ENCODE measurements at regions not wholly inside any gene's neighbourhood (a gene's known extent, or its start where the extent isn't known, plus 50 kb on each side); places are given as distances from the start of the nearest gene placed in this dataset.

DNA sequence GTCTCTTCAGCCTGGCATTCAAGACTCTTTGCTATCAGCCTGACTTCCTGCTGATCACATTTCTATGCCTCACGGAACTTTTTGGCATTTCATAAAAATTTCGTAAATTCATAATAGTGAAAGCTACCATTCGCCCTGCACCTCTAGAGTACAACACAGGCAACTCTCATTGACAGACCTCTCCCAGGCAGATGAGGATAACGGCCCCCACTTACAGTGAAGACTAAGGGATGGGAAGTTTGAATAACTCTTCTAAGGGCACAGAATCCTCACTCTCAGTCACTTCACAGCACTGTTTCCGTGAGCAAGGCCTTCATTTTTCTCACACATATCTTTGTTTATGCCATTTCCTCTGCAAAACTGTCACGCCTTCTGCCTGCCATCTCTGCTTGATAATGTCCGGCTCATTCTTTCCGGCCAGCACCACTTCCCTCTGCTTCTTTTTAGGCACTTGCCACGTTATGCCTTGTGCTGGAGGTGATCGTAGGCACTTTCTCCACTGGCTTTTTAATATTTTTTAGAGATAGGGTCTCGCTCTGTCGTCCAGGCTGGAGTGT, 224.1 kb upstream of the HES1 start:
- H3K4me2 ChIP-seq, result peak overlapping the region; percentile 37; the same call in 1 of the 2 replicates
- H3F3A ChIP-seq (replicated peaks; ENCODE audit: low read depth), result no peaks in the 10 kb centered on the region
- Mint-ChIP-seq H3K27me3 (ENCODE audit: insufficient read depth, low read depth, poor library complexity) (peaks cover 7% of the 10 kb centered on the region), H3K9me3 (peaks cover 10% of the 10 kb centered on the region), H3K27ac (no peak overlapping the region), H3K4me3 (no peak overlapping the region), H3K36me3 (ENCODE audit: low read depth) (peaks cover 5% of the 10 kb centered on the region; the same call in 1 of the 3 replicates), H3K4me1 (peaks cover 14% of the 10 kb centered on the region)
- no peaks in the 10 kb centered on the region for H3K27me3 ChIP-seq (ENCODE audit: insufficient read depth)
- no peaks in the 10 kb centered on the region for H3K79me2 ChIP-seq (replicated peaks; ENCODE audit: insufficient read depth)
- peak overlapping the region; percentile 70; the same call in 1 of the 2 replicates for H2AFZ ChIP-seq
- H3K4me1 ChIP-seq (ENCODE audit: insufficient read depth), result peaks cover 14% of the 10 kb centered on the region
- DNase-seq (ENCODE audit: low spot score) (no peak), ATAC-seq (peak; percentile 25; the same call in 2 of the 3 replicates)
- H3K27ac ChIP-seq (ENCODE audit: low read depth), result no peak overlapping the region
- H3K36me3 ChIP-seq (ENCODE audit: insufficient read depth), result no peaks in the 10 kb centered on the region
- no peaks in the 10 kb centered on the region for H4K20me1 ChIP-seq (replicated peaks; ENCODE audit: insufficient read depth)
- TF ChIP-seq STAT1 (IDR thresholded peaks at IDR 0.05; ENCODE audit: unreplicated experiment) (no peak), NANOG (IDR thresholded peaks at IDR 0.05; ENCODE audit: borderline replicate concordance) (no peak), ZNF114 (CRISPR knock-in tag; IDR thresholded peaks at IDR 0.05) (no peak), JUNB (IDR thresholded peaks at IDR 0.05; ENCODE audit: unreplicated experiment) (no peak), EZH2phosphoT487 (IDR thresholded peaks at IDR 0.05; ENCODE audit: unreplicated experiment) (no peak)
- TF ChIP-seq, protein P1, sequence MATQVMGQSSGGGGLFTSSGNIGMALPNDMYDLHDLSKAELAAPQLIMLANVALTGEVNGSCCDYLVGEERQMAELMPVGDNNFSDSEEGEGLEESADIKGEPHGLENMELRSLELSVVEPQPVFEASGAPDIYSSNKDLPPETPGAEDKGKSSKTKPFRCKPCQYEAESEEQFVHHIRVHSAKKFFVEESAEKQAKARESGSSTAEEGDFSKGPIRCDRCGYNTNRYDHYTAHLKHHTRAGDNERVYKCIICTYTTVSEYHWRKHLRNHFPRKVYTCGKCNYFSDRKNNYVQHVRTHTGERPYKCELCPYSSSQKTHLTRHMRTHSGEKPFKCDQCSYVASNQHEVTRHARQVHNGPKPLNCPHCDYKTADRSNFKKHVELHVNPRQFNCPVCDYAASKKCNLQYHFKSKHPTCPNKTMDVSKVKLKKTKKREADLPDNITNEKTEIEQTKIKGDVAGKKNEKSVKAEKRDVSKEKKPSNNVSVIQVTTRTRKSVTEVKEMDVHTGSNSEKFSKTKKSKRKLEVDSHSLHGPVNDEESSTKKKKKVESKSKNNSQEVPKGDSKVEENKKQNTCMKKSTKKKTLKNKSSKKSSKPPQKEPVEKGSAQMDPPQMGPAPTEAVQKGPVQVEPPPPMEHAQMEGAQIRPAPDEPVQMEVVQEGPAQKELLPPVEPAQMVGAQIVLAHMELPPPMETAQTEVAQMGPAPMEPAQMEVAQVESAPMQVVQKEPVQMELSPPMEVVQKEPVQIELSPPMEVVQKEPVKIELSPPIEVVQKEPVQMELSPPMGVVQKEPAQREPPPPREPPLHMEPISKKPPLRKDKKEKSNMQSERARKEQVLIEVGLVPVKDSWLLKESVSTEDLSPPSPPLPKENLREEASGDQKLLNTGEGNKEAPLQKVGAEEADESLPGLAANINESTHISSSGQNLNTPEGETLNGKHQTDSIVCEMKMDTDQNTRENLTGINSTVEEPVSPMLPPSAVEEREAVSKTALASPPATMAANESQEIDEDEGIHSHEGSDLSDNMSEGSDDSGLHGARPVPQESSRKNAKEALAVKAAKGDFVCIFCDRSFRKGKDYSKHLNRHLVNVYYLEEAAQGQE (IDR thresholded peaks at IDR 0.05; ENCODE audit: unreplicated experiment), result no peak
- TF ChIP-seq, protein P2, sequence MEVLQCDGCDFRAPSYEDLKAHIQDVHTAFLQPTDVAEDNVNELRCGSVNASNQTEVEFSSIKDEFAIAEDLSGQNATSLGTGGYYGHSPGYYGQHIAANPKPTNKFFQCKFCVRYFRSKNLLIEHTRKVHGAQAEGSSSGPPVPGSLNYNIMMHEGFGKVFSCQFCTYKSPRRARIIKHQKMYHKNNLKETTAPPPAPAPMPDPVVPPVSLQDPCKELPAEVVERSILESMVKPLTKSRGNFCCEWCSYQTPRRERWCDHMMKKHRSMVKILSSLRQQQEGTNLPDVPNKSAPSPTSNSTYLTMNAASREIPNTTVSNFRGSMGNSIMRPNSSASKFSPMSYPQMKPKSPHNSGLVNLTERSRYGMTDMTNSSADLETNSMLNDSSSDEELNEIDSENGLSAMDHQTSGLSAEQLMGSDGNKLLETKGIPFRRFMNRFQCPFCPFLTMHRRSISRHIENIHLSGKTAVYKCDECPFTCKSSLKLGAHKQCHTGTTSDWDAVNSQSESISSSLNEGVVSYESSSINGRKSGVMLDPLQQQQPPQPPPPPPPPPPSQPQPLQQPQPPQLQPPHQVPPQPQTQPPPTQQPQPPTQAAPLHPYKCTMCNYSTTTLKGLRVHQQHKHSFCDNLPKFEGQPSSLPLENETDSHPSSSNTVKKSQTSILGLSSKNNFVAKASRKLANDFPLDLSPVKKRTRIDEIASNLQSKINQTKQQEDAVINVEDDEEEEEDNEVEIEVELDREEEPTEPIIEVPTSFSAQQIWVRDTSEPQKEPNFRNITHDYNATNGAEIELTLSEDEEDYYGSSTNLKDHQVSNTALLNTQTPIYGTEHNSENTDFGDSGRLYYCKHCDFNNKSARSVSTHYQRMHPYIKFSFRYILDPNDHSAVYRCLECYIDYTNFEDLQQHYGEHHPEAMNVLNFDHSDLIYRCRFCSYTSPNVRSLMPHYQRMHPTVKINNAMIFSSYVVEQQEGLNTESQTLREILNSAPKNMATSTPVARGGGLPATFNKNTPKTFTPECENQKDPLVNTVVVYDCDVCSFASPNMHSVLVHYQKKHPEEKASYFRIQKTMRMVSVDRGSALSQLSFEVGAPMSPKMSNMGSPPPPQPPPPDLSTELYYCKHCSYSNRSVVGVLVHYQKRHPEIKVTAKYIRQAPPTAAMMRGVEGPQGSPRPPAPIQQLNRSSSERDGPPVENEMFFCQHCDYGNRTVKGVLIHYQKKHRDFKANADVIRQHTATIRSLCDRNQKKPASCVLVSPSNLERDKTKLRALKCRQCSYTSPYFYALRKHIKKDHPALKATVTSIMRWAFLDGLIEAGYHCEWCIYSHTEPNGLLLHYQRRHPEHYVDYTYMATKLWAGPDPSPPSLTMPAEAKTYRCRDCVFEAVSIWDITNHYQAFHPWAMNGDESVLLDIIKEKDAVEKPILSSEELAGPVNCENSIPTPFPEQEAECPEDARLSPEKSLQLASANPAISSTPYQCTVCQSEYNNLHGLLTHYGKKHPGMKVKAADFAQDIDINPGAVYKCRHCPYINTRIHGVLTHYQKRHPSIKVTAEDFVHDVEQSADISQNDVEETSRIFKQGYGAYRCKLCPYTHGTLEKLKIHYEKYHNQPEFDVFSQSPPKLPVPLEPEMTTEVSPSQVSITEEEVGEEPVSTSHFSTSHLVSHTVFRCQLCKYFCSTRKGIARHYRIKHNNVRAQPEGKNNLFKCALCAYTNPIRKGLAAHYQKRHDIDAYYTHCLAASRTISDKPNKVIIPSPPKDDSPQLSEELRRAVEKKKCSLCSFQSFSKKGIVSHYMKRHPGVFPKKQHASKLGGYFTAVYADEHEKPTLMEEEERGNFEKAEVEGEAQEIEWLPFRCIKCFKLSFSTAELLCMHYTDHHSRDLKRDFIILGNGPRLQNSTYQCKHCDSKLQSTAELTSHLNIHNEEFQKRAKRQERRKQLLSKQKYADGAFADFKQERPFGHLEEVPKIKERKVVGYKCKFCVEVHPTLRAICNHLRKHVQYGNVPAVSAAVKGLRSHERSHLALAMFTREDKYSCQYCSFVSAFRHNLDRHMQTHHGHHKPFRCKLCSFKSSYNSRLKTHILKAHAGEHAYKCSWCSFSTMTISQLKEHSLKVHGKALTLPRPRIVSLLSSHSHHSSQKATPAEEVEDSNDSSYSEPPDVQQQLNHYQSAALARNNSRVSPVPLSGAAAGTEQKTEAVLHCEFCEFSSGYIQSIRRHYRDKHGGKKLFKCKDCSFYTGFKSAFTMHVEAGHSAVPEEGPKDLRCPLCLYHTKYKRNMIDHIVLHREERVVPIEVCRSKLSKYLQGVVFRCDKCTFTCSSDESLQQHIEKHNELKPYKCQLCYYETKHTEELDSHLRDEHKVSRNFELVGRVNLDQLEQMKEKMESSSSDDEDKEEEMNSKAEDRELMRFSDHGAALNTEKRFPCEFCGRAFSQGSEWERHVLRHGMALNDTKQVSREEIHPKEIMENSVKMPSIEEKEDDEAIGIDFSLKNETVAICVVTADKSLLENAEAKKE (CRISPR knock-in tag; IDR thresholded peaks at IDR 0.05), result no peak
- H3K4me3 ChIP-seq, result no peak overlapping the region
- H3K9me2 ChIP-seq (ENCODE audit: insufficient read depth), result no peaks in the 10 kb centered on the region
